ENCODE measurements at regions not wholly inside any gene's neighbourhood (a gene's known extent, or its start where the extent isn't known, plus 50 kb on each side); places are given as distances from the start of the nearest gene placed in this dataset.

- DNase-seq (ENCODE audit: low read depth in 2 of 2) = no peak
Observed at GRCh38 chr13:30359991-30360390, 52.6 kb upstream of the KATNAL1 start.

DNA sequence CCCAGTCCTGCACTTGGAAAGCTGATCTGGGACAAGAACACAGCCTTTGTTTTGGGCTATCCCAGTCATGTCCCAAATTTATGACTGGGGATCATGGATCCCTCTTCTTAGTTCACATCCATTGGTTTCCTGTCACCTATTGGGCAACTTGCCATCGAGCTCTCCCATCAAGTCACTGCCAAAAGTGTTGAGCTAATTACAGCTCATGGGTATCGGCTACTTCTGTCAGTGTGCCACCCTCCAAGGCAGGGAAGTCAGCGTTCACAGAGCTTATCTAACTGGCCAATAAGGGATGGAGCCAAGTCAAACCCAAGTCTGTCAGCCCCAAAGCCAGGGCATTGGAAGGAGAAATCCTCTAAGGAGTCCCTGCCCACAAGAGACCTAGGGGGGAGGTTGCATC, 53.2 kb upstream of the KATNAL1 start:
- no peak for DNase-seq (ENCODE audit: low read depth in 2 of 2)

GRCh38 chr13:30362005-30362788, 54.8 kb upstream of the KATNAL1 start:
- DNase-seq (ENCODE audit: low read depth in 2 of 2) = no peak

DNA sequence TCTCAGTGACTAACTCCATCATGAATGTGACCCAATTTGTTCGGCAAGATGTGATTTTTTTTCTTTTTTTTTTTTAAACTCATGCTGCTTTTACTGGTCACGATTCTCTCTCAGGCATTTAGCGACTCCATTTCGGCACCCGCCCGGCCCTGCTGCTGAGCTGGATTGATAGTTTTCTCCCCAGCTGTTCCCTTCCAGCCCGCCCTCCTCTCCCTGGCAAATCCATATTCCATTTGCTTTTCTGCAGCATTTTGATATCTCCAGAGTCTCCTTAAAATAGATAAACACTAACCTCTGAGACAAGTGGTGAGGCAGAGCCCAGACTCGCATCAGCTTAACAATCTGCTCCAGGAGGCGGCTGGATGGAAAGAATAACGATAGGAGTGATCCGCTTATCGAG, 55.5 kb upstream of the KATNAL1 start:
- DNase-seq (ENCODE audit: low read depth in 2 of 2) = no peak

GRCh38 chr13:30363725-30364124, 56.4 kb upstream of the KATNAL1 start:
- no peak for DNase-seq (ENCODE audit: low read depth in 2 of 2)

GRCh38 chr13:30364133-30364532, 56.8 kb upstream of the KATNAL1 start:
- no peak for DNase-seq (ENCODE audit: low read depth in 2 of 2)

DNA sequence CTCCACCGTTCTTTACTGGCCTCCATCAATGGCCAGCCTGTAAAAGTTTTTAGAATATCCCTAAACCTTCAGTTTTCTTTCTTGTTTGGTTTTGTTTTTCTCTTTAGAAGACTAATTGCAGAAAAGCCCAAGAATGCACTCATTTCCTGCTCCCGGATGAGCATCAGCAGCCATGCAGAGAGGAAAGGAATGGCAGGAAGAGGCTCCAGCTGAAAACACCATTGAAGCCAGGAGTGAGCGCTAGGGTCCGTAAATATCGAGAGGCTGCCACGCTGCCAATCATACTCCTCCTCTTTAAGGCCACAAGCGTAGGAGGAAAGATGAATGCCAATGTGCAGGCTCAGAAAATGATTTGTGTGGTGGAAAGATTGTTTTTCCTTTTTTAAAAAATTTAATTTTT, 57.4 kb upstream of the UBE2L5 start:
- DNase-seq (ENCODE audit: low read depth in 2 of 2) = no peak

DNA sequence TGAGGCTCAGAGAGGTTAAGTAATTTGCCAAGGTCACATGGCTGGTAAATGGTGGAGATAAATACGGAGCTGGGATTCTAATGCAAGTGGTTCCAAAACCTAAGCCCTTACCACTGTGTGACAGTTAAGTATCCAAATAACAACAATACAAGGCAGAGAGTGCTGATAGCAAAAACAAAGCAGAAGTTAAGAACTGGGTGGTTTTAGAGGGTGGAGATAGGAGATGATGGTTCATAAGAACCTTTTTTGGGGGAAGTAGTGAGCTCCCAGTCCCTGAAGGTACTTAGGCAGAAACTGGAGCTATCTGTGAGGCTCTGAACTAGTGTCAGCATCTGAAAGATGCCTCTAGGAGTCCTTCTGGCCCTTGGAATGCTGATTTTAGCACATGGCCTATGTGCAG, 56.2 kb upstream of the UBE2L5 start:
- no peak for DNase-seq (ENCODE audit: low read depth in 2 of 2)

GRCh38 chr13:30367296-30367695, 55.0 kb upstream of the UBE2L5 start:
- DNase-seq (ENCODE audit: low read depth in 2 of 2) = no peak

DNA sequence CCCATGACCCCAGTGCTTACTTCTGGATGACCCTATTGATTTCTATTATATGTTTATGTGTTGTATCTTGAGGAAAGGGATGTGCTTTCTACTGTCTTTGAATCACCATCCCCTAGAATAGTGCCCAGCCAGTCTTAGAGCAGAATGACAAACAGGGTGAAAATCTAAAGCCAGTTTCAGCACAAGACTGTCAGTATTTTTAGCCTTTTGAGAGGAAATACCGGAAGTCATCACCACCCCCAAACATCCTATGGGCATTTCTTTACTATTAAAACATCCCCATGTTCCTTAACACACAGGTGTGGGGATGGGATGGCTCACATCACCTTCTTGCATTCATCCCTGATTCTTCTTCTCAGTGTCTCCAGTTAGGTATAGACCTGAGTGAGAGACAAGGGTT, 52.1 kb upstream of the UBE2L5 start:
- DNase-seq (ENCODE audit: low read depth in 2 of 2) = no peak

DNA sequence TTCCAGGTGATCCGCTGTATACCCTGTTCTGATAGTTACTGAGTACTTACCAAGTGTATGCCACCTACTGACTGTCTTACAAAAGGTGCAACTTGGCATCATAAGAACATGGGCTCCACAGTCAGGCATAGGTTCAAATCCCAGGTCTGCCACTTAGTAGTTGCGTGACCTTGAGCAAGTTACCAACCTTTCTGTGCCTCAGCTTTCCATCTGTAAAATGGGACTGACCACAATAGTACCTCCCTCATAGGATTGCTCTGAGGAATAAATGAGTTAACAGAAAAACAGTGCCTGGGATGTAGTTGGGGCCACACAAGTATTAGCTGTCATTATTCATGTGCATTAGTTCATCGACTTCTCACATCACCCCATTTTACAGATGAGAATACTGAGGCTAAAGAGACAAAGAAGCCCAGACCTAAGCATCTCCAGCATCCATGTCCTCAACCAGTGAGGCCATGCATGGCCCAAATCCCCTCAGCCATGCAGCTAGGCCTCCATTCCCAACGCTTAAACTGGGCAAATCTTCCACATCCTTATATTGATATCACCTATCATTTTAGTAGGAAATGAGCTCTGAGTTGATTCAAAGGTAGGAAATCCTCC, 51.3 kb upstream of the UBE2L5 start:
- DNase-seq (ENCODE audit: low read depth in 2 of 2) = no peak

DNA sequence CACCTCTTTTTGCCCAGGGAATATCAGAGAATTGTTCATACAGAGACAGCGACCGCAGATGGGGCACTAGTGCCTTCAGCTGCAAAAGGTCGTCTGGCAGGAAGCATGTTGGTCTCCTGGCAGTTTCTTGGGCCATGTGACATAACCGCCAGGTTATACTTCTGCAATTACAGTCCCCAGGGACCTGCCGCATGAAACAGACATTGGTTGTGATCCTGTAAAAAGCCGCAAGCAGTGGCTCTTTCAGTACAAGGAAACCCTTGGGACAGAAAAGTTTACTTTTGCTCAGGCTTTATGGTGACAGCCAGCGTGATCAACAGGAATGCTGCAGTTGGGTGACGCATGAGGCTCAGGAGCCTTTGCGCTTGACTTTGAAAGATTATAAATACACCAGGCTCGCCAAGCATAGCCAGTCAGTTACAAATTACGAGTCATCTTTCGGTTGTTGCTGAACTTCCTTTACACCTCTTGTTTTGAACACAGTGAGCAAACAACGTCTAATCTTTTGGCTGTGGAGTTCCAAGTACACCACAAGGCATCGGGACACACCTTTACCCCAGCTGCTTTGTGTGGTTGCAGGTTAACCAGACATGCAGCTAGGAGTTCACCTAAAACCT, 50.5 kb upstream of the UBE2L5 start:
- DNase-seq (ENCODE audit: low read depth in 2 of 2) = peak in 1 of 2 donors; percentile 30
